ENCODE measurements at regions not wholly inside any gene's neighbourhood (a gene's known extent, or its start where the extent isn't known, plus 50 kb on each side); places are given as distances from the start of the nearest gene placed in this dataset.
A peak's percentile ranks its signal among the peaks of the same experiment; 100 is the strongest.

GRCh38 chr5:153883854-153884611 lies 154.7 kb downstream of the FAM114A2 start:
- TF ChIP-seq CTCF (conservative IDR thresholded peaks at IDR 0.05; ENCODE audit: low read depth, low read length): no peak
- no peak for TF ChIP-seq SMC3 (IDR thresholded peaks at IDR 0.05; ENCODE audit: low read depth, low read length)
- no peak for TF ChIP-seq RAD21 (IDR thresholded peaks at IDR 0.05; ENCODE audit: low read length)
- 0 out of 2 replicates have a peak, but pooled peaks have one; percentile 29 for TF ChIP-seq CEBPB (IDR thresholded peaks at IDR 0.05; ENCODE audit: low read depth, low read length)
- TF ChIP-seq USF2 (IDR thresholded peaks at IDR 0.05; ENCODE audit: low read depth, low read length): no peak
- no peak for TF ChIP-seq MAZ (IDR thresholded peaks at IDR 0.05; ENCODE audit: borderline replicate concordance, low read depth, low read length)
- no peak for TF ChIP-seq RCOR1 (IDR thresholded peaks at IDR 0.05; ENCODE audit: insufficient replicate concordance, low read length)
- no peak for TF ChIP-seq POLR2A (IDR thresholded peaks at IDR 0.05; ENCODE audit: low read depth, low read length)
- TF ChIP-seq MXI1 (IDR thresholded peaks at IDR 0.05; ENCODE audit: borderline replicate concordance, low read depth, low read length): no peak
- no peak for TF ChIP-seq ELK1 (IDR thresholded peaks at IDR 0.05; ENCODE audit: borderline replicate concordance, low read depth, low read length)
- no peak for TF ChIP-seq FOS (IDR thresholded peaks at IDR 0.05; ENCODE audit: low read depth, low read length)
- TF ChIP-seq RFX5 (IDR thresholded peaks at IDR 0.05; ENCODE audit: low read depth, low read length): no peak

All from IMR-90 (cell line).